Smooth muscle cell (in vitro differentiated cells): ENCODE measurements at regions not wholly inside any gene's neighbourhood (a gene's known extent, or its start where the extent isn't known, plus 50 kb on each side); places are given as distances from the start of the nearest gene placed in this dataset.
"Not testable (repeated sequence)": the region's sequence is repeated elsewhere in the genome, so short reads cannot be mapped to it uniquely, and the experiment has no call there.

ENCODE experiments used
- DNase-seq: peaks from one replicate; lab custom pipeline; 2025; ENCODE audit not compliant: unreplicated experiment; lab: John Stamatoyannopoulos, UW
- H2AFZ ChIP-seq: fragments of 200-600 bp; sonication (generic); 2 replicates; pipeline ENCODE4 v1.6.0; 2016; ENCODE audit warnings: antibody characterized with exemption, low read depth, mild to moderate bottlenecking
- H3F3A ChIP-seq: fragments of 200-600 bp; sonication (generic); 2 replicates; pipeline ENCODE4 v1.6.0; 2017; ENCODE audit warnings: antibody characterized with exemption, low read depth
- H3K27ac ChIP-seq: fragments of 200-600 bp; sonication (generic); 2 replicates; pipeline ENCODE4 v1.5.1; 2016; ENCODE audit warnings: low read depth, mild to moderate bottlenecking
- H3K27me3 ChIP-seq: fragments of 200-600 bp; sonication (generic); 2 replicates; pipeline ENCODE4 v1.6.1; 2016; ENCODE audit warnings: low read depth, mild to moderate bottlenecking
- H3K36me3 ChIP-seq: fragments of 200-600 bp; sonication (generic); 2 replicates; pipeline ENCODE4 v1.5.1; 2016; ENCODE audit warnings: low read depth
- H3K4me1 ChIP-seq: fragments of 200-600 bp; sonication (generic); 2 replicates; pipeline ENCODE4 v1.5.1; 2016; ENCODE audit warnings: low read depth
- H3K4me2 ChIP-seq: fragments of 200-600 bp; sonication (generic); 2 replicates; pipeline ENCODE4 v1.6.0; 2016; ENCODE audit warnings: mild to moderate bottlenecking
- H3K4me3 ChIP-seq: fragments of 200-600 bp; sonication (generic); 2 replicates; pipeline ENCODE4 v1.5.1; 2016; ENCODE audit warnings: mild to moderate bottlenecking
- H3K79me2 ChIP-seq: fragments of 200-600 bp; sonication (generic); 2 replicates; pipeline ENCODE4 v1.6.0; 2016; ENCODE audit warnings: low read depth, mild to moderate bottlenecking
- H3K9ac ChIP-seq: fragments of 200-600 bp; sonication (generic); 2 replicates; pipeline ENCODE4 v1.6.0; 2016; ENCODE audit warnings: low read depth
- H3K9me3 ChIP-seq: fragments of 200-600 bp; sonication (generic); replicated peaks from 2 replicates; pipeline ENCODE4 v1.5.1; 2016; ENCODE audit warnings: low read depth
- H4K20me1 ChIP-seq: fragments of 200-600 bp; sonication (generic); 2 replicates; pipeline ENCODE4 v1.6.0; 2016; ENCODE audit warnings: low read depth
- WGBS: methylation state at CpG from one replicate; pipeline ENCODE4 v1.1.7; 2016; ENCODE audit warnings: low lambda C conversion rate; 5-methylcytosine and 5-hydroxymethylcytosine counted together
- TF ChIP-seq, protein P1 (sequence below): fragments of 200-600 bp; sonication (generic); IDR thresholded peaks from 2 replicates; pipeline ENCODE4 v1.5.1; 2017; ENCODE audit warnings: borderline replicate concordance, mild to moderate bottlenecking, antibody characterized with exemption; ENCODE audit not compliant: insufficient read depth, poor library complexity, severe bottlenecking

DNA sequence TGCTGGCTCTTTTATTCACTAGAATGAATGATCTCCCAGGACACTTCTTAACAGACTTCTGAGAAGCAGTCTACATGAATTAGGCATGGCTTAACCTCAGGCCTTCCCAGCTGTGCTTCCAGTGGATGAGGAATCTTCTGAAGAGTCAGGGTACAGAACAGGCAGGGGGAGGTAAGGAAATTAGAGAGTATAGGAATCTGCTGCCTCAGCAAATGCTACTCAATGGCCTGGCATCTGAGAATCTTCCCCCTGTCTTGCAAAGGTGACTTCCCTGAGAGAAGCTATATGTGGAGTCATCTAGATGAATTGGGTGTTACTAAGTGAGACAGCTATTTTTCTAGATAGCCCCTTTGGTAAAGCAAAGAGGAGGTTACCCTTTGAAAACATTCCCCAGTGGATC lies 496.2 kb upstream of the CCDC196 start:
- Histone ChIP-seq H3K4me3 (no peak overlapping the region), H3K27ac (no peak overlapping the region), H3K4me2 (no peak overlapping the region), H3K79me2 (no peaks in the 10 kb centered on the region), H2AFZ (no peak overlapping the region), H3F3A (no peaks in the 10 kb centered on the region), H4K20me1 (no peaks in the 10 kb centered on the region), H3K36me3 (no peaks in the 10 kb centered on the region), H3K27me3 (peaks cover 2% of the 10 kb centered on the region), H3K4me1 (peaks cover 17% of the 10 kb centered on the region), H3K9me3 (no peaks in the 10 kb centered on the region), H3K9ac (no peak overlapping the region)
- no peak for DNase-seq
- TF ChIP-seq, protein P1, sequence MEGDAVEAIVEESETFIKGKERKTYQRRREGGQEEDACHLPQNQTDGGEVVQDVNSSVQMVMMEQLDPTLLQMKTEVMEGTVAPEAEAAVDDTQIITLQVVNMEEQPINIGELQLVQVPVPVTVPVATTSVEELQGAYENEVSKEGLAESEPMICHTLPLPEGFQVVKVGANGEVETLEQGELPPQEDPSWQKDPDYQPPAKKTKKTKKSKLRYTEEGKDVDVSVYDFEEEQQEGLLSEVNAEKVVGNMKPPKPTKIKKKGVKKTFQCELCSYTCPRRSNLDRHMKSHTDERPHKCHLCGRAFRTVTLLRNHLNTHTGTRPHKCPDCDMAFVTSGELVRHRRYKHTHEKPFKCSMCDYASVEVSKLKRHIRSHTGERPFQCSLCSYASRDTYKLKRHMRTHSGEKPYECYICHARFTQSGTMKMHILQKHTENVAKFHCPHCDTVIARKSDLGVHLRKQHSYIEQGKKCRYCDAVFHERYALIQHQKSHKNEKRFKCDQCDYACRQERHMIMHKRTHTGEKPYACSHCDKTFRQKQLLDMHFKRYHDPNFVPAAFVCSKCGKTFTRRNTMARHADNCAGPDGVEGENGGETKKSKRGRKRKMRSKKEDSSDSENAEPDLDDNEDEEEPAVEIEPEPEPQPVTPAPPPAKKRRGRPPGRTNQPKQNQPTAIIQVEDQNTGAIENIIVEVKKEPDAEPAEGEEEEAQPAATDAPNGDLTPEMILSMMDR = no peak

DNA sequence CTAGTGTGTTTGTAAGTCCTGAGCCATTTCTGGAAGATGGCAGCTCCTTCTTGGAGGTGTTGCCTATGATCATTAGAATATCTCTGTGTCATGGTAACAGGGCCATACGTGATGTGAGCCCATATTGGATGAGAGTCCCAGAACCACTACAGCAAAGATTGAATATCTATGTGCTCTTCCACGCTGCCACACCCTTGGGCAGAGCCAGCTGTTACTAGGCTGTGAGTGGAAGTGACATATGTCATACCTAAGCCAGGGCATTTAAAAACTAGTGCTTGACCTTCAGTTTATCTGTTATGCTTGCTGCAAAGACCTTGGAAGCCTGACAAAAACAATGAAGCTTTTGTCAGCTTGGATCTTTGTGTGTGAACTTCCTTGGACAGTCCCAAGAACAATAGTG lies 495.1 kb upstream of the CCDC196 start:
- no peaks in the 10 kb centered on the region for H3K79me2 ChIP-seq
- H4K20me1 ChIP-seq = no peaks in the 10 kb centered on the region
- peaks cover 18% of the 10 kb centered on the region for H3K4me1 ChIP-seq
- H3F3A ChIP-seq = no peaks in the 10 kb centered on the region
- no peak overlapping the region for H2AFZ ChIP-seq
- TF ChIP-seq, protein P1 = no peak
- H3K4me2 ChIP-seq = no peak overlapping the region
- no peak for DNase-seq
- H3K27me3 ChIP-seq = peaks cover 2% of the 10 kb centered on the region
- H3K36me3 ChIP-seq = no peaks in the 10 kb centered on the region
- H3K9ac ChIP-seq = no peak overlapping the region
- no peak overlapping the region for H3K4me3 ChIP-seq
- 98% methylated on average over 2 of the region's 2 CpGs for WGBS
- no peak overlapping the region for H3K27ac ChIP-seq
- no peaks in the 10 kb centered on the region for H3K9me3 ChIP-seq

DNA sequence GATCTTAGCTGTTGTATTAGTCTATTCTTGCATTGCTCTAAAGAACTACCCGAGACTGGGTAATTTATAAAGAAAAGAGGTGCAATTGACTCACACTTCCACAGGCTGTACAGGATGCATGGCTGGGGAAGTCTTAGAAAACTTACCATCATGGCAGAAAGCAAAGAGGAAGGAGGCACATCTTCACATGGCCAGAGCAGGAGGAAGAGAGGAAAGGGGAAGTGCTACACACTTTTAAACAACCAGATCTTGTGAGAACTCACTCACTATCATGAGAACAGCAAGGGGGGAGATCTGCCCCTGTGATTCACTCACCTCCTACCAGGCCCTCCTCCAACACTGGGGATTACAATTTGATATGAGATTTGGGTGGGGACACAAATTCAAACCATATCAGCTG lies 494.2 kb upstream of the CCDC196 start:
- 90% methylated on average over 1 of the region's 1 CpG for WGBS
- not testable (repeated sequence) for H3K4me2 ChIP-seq, H3K27ac ChIP-seq

DNA sequence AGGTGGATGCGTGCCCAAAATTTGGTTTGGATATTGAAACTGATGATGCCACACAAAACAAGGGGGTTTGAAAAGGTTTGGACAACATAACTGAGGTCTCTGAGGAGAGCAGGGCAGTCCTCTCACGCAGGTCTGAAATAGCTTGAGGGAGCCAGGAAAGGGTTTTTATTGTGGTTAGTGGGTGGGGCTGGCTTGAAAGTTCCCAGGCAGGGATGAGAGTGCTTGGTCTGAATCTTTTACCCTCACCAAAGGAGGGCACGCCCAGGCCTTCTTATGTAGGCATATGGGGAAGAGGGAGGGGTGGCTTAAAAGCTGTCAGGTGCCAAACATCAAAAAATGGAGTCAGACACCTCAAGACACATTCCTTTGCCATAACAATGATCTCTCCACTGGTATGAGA lies 493.1 kb upstream of the CCDC196 start:
- no peak overlapping the region for H3K4me3 ChIP-seq
- H4K20me1 ChIP-seq = no peaks in the 10 kb centered on the region
- 76% methylated on average over 3 of the region's 3 CpGs for WGBS
- no peak overlapping the region for H2AFZ ChIP-seq
- no peak overlapping the region for H3K27ac ChIP-seq
- H3K9me3 ChIP-seq = no peaks in the 10 kb centered on the region
- H3K27me3 ChIP-seq = peaks cover 2% of the 10 kb centered on the region
- H3K9ac ChIP-seq = no peak overlapping the region
- no peaks in the 10 kb centered on the region for H3F3A ChIP-seq
- no peaks in the 10 kb centered on the region for H3K79me2 ChIP-seq
- DNase-seq = no peak
- peaks cover 18% of the 10 kb centered on the region for H3K4me1 ChIP-seq
- H3K4me2 ChIP-seq = no peak overlapping the region
- TF ChIP-seq, protein P1 = no peak
- H3K36me3 ChIP-seq = no peaks in the 10 kb centered on the region

More for the DNA sequence above, 494.2 kb upstream of the CCDC196 start:
- not testable (repeated sequence) for DNase-seq, H3K9ac ChIP-seq, H3K4me3 ChIP-seq, H3K27me3 ChIP-seq, H3K9me3 ChIP-seq, H4K20me1 ChIP-seq, H3K36me3 ChIP-seq, H3K79me2 ChIP-seq, H2AFZ ChIP-seq, H3F3A ChIP-seq
- peaks cover 18% of the 10 kb centered on the region for H3K4me1 ChIP-seq
